ENCODE measurements at regions not wholly inside any gene's neighbourhood (a gene's known extent, or its start where the extent isn't known, plus 50 kb on each side); places are given as distances from the start of the nearest gene placed in this dataset.

DNA sequence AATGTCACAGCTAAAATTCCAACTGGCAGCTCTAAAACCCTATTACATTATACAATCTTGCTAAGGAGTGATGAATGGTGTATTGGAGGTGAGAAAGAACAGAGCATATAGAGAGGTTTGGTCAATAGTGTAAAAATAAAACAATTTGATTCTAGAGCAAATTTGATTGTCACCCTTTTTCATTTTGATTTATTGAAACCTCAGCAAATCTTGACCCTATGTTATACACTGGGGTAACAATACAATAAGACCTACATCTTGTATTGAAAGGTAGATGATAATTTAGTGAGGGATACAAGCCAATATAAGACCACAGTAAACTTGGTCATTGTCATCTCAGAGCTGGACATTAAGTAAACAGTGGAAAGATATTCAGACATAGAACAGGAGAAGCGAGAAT, 671.9 kb downstream of the IRS1 start:
- H3K27ac ChIP-seq: no peak overlapping the region
- TF ChIP-seq, protein P1, sequence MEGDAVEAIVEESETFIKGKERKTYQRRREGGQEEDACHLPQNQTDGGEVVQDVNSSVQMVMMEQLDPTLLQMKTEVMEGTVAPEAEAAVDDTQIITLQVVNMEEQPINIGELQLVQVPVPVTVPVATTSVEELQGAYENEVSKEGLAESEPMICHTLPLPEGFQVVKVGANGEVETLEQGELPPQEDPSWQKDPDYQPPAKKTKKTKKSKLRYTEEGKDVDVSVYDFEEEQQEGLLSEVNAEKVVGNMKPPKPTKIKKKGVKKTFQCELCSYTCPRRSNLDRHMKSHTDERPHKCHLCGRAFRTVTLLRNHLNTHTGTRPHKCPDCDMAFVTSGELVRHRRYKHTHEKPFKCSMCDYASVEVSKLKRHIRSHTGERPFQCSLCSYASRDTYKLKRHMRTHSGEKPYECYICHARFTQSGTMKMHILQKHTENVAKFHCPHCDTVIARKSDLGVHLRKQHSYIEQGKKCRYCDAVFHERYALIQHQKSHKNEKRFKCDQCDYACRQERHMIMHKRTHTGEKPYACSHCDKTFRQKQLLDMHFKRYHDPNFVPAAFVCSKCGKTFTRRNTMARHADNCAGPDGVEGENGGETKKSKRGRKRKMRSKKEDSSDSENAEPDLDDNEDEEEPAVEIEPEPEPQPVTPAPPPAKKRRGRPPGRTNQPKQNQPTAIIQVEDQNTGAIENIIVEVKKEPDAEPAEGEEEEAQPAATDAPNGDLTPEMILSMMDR (IDR thresholded peaks at IDR 0.05): no peak
- no peak for TF ChIP-seq POLR2A (IDR thresholded peaks at IDR 0.05)
- intact Hi-C loops (cut with DNase I): no loop called here
- no peaks in the 10 kb centered on the region for H3K9me3 ChIP-seq
- WGBS (ENCODE audit: insufficient coverage, low coverage, low lambda C conversion rate, missing lambda C conversion rate): 93% methylated on average over 1 of the region's 1 CpG
- no peak for ATAC-seq
- DNase-seq: no peak
- peaks cover 0 to 4% (median 2%) of the 10 kb centered on the region in 4 donors for H3K4me1 ChIP-seq
- no peak overlapping the region for H3K4me3 ChIP-seq
- H3K36me3 ChIP-seq: no peaks in the 10 kb centered on the region
- H3K27me3 ChIP-seq: no peaks in the 10 kb centered on the region

DNA sequence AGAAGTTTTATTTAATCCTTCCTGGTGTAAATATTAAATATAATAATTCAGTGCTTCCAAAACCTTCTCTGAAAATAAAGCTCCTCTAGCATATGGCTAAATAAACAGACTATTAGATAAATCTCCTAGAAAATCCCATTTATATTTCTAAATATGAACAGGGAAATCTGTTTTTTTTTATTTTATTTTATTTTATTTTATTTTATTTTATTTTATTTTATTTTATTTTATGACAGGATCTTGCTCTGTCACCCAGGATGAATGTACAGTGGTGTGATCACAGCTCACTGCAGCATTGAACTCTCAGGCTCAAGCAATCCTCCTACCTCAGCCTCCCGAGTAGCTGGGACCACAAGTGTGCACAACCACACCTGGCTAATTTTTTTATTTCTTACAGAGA, 673.5 kb downstream of the IRS1 start:
- Histone ChIP-seq H3K9me3 (no peaks in the 10 kb centered on the region), H3K4me1 (peaks cover 0 to under 1% (median 0%) of the 10 kb centered on the region in 4 donors), H3K36me3 (no peaks in the 10 kb centered on the region), H3K27ac (no peak overlapping the region), H3K27me3 (no peaks in the 10 kb centered on the region), H3K4me3 (no peak overlapping the region)
- intact Hi-C loops (cut with DNase I): no loop called here
- TF ChIP-seq, protein P1 (IDR thresholded peaks at IDR 0.05): no peak
- no peak for TF ChIP-seq POLR2A (IDR thresholded peaks at IDR 0.05)
- DNase-seq: no peak
- 91% methylated on average over 1 of the region's 1 CpG for WGBS (ENCODE audit: insufficient coverage, low coverage, low lambda C conversion rate, missing lambda C conversion rate)
- ATAC-seq: no peak

DNA sequence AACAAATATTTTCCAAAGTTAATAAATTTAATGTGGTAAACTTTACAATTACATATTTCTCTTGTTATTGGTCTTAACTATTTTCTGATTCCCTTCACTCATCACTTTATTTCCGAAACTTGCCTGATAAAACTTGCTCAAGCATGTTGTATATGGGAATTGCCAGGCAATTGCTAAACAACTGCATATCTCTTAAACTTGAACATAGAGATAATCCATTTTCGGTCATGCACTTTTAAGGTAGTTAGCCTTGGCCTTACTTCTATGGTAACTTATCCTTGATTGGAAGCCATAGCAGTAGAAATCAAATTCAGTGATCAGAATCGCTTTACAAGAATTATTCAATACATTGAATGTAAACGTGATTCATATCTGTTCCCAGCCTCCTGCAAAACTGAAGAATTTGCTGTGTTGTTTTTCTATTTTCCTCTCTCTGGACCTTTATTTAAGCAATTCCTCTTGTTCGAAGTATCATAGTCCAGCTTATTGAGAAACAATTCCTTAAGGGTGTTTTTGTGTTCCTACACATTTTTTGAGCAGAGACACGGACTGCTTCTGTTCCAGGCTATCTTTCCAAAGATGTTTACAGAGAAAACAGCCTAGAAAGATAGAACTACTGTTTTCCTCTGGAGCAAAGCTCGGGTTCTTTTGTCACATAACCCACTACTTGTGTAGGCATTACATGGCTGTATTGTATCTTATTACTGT, 674.3 kb downstream of the IRS1 start:
- Histone ChIP-seq H3K4me3 (no peak overlapping the region), H3K4me1 (no peaks in the 10 kb centered on the region), H3K27me3 (no peaks in the 10 kb centered on the region), H3K27ac (no peak overlapping the region), H3K36me3 (no peaks in the 10 kb centered on the region), H3K9me3 (no peaks in the 10 kb centered on the region)
- 67% methylated on average over 7 of the region's 7 CpGs for WGBS (ENCODE audit: insufficient coverage, low coverage, low lambda C conversion rate, missing lambda C conversion rate)
- intact Hi-C loops (cut with DNase I): no loop called here
- no peak for DNase-seq
- no peak for ATAC-seq
- TF ChIP-seq, protein P1 (IDR thresholded peaks at IDR 0.05): no peak
- no peak for TF ChIP-seq POLR2A (IDR thresholded peaks at IDR 0.05)

DNA sequence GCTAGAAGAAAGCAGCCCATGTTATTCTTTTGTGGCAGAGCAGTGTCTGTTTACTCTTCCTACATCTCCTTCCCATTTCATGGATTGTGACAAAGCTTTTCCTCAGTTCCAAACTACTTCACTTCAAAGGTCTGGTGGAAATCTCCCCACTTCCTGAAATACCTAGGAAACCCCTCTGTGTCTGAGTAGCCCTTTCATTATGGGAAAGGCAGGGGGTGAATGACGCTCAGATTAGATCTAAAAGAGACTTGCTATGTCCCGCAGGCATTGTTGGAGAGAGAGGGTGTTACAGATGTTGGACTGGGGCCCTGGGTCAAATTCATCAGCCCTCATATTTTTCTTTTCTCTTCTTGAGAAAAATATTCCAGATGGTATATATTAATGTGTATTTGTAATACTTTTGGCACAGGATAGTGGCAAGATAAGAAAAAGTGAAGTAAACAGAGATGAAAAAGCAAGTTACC, 675.0 kb downstream of the IRS1 start:
- Histone ChIP-seq H3K27me3 (no peaks in the 10 kb centered on the region), H3K9me3 (no peaks in the 10 kb centered on the region), H3K4me1 (peaks cover 0 to 2% (median 1%) of the 10 kb centered on the region in 4 donors), H3K36me3 (no peaks in the 10 kb centered on the region), H3K4me3 (no peak overlapping the region), H3K27ac (no peak overlapping the region)
- ATAC-seq: no peak
- intact Hi-C loops (cut with DNase I): no loop called here
- 54% methylated on average over 2 of the region's 2 CpGs for WGBS (ENCODE audit: insufficient coverage, low coverage, low lambda C conversion rate, missing lambda C conversion rate)
- TF ChIP-seq, protein P1 (IDR thresholded peaks at IDR 0.05): no peak
- no peak for TF ChIP-seq POLR2A (IDR thresholded peaks at IDR 0.05)
- no peak for DNase-seq
